ENCODE measurements at regions not wholly inside any gene's neighbourhood (a gene's known extent, or its start where the extent isn't known, plus 50 kb on each side); places are given as distances from the start of the nearest gene placed in this dataset.
"Not testable (repeated sequence)": the region's sequence is repeated elsewhere in the genome, so short reads cannot be mapped to it uniquely, and the experiment has no call there.

DNA sequence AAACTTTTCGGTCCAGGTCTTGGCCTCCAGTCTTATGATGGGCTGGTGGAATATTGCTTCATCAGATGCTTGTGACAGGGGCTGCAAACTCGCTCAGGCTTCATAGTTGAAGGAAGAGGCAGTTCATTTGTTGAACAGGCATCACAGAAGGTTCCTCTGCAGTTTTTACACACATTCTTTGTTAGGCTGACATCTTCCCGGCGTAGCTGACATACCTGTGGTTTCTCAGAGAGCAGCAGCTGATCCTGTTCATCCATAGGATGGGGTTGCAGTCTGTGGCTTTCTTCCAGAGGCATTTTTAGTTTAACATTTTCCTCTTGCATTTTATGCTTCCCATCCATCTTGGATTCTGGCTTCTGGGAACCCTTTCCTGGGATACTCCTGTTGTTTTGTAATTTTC, 1255.2 kb downstream of the EFNA5 start:
- intact Hi-C loops (cut with DNase I), result no loop called here
- no peak for DNase-seq

DNA sequence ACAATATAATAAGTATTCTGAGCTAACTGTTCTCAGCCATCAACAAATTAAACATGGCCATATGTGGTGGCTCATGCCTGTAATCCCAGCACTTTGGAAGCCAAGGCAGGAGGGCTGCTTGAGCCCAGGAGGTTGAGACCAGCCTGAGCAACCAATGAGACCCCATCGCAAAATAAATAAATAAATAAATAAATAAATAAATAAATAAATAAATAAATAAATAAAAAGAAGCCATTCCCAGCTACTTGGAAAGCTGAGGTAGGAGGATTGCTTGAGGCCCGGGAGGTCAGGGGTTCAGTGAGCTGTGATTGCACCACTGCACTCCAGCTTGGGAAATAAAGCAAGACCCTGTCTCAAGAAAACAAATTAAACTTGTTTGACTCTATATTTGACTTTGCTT, 1256.4 kb downstream of the EFNA5 start:
- intact Hi-C loops (cut with DNase I), result no loop called here
- DNase-seq, result no peak

DNA sequence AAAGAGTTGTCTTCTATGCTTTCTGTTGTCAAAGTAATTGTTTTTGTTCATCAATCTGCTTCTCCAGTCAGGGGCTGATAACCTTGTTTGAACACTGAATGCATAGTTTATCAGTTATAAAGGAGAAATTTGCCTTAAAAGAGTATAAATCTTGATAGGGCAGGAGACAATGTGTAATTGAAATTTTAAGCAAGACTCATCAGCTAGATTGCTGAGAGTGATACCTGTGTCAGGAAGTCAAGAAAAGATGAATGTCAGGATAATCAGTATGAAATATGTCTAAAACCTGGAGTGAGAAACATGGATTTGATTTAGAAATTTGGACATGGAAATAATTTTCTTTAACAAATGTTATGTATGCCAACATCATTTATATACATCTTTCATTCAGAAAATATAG, 1258.1 kb downstream of the EFNA5 start:
- no peak for DNase-seq
- intact Hi-C loops (cut with DNase I), result no loop called here

DNA sequence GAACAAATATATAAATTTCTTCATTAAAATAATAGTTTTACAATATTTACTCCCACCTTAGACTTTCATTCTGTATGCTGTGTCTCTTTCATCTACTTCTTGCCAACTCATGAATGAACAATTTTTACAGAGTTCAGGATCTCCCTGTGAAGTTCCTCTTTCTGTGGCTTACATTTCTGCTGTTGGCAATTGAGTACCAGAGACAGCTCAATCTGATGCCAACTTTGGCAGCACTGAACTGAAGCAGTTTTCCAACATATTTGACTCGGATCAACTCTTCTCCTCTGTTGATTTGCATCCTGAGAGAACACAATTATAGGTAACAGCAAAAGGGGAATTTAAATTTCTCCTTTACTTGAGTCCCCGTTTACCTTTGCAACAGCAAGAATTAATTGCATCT, 1262.2 kb downstream of the EFNA5 start:
- intact Hi-C loops (cut with DNase I), result no loop called here
- no peak for DNase-seq

DNA sequence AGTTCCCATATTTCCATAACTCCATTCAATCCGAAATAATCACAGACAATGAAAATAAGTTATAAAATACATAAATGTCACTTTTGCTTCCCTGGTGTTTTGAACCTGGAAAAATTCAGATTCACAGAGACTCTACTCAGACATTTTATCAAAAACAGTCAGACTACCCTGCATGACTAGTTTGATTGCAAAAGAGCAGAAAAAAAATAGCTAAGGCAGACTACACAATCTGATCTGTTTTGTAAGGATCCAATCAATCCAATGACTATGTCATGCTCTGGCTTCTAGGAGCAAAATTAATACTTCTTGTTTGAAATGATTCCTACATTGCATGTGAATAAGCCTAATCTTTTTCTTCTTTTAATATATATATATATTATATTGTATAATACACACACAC, 1262.6 kb downstream of the EFNA5 start:
- intact Hi-C loops (cut with DNase I), result no loop called here

DNA sequence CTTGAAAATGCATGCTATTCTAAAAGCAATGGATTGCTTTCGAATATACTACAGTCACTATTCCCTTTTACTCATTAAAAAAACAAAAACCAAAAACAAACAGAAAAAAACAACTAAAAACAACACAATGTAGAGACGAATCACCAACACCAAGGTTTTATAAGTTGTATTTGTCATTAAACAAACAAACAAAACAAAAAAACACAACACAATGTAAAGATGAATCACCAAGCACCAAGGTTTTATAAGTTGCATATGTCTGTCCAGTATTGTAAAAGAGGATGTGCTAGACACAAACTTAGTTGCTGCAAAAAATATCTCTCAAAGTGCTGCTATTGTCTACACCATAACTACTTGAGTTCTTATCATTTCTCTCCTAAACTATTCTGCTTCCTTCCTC, 1269.2 kb downstream of the EFNA5 start:
- no peak for DNase-seq
- intact Hi-C loops (cut with DNase I), result no loop called here

More for the DNA sequence above, 1262.6 kb downstream of the EFNA5 start:
- no peak for DNase-seq

DNA sequence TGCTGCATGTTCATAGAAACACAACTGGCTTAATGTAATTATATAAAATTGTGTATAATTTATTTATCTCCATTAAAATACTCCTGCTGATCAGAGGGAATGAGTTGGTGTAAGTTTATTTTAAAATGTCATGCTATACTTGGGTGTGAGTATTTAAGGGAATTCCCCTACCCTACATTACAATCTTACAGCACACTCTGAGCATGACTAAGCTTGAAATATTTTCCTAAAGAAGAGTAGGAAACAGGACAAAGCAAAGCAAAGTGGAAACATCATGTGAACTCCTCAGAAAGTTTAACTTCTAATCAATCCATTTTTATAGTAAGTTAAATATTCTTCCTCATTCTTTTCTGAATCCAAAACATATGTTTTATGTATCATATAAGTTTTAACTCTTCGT, 1271.3 kb downstream of the EFNA5 start:
- intact Hi-C loops (cut with DNase I), result no loop called here
- DNase-seq, result no peak

DNA sequence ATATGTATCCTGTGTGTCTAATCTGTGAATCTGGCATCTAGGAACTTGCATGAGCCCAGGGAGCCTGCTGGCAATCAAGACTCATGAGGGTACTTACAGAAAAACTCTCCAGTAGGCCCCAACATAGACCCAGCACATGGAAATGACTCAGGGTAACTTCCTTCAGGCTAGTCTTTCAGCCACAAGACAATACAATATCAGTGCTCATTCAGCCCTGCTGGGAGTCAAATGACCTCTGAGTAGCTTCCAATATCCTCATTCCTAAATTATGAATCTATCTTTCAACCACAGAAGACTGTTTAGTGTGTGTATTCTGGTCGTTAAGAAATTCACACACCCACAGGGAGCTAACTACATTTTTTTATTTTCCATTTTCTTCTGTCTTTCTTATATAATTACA, 1273.0 kb downstream of the EFNA5 start:
- intact Hi-C loops (cut with DNase I), result no loop called here
- no peak for DNase-seq

DNA sequence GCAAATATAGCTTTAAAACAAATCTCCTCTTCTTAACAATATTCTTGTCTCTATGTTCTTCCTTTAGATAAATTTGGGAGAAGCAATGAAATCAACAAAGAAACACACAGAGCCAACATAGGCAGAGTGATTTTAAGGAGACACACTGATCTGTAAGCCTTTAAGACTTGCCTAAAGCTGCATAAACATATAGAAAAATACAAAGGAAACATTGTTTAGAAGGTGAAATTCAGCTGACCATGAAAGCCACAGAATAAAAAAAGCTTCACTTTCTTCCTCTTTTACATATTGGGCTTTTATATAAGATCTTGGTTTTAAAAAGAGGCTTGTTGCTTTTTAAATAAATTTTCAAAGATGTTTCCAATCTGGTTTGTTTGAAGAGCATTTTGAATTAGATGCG, 1277.5 kb downstream of the EFNA5 start:
- intact Hi-C loops (cut with DNase I), result no loop called here

DNA sequence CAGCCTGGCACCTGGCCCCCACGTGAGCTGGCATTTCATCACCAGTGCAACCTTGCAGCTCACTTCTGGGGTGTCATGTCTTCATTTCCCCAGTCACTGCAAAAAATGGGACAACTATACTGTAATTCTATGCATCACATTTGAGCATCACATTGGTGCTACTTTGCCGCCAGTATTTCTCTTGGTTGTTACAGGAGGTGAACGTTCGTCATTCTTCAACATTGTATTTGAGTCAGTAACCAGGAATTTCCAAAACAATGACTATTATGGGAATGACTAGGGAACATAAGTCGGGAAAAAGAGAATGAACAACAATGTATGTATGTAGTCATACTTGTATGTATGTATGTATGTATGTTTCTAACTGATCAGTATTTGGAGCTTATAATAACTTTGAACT, 1278.0 kb downstream of the EFNA5 start:
- intact Hi-C loops (cut with DNase I), result no loop called here
- DNase-seq, result no peak

More for the DNA sequence above, 1277.5 kb downstream of the EFNA5 start:
- DNase-seq, result no peak

DNA sequence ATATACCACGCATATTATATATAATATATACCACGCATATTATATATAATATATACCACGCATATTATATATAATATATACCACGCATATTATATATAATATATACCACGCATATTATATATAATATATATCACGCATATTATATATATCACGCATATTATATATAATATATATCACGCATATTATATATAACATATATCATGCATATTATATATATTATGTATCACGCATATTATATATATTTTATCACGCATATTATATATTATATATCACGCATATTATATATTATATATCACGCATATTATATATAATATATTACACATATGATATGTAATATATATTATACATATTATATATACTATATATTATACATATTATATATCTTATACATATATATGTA, 1283.0 kb downstream of the EFNA5 start:
- DNase-seq; intact Hi-C loops (cut with DNase I): not testable (repeated sequence)

DNA sequence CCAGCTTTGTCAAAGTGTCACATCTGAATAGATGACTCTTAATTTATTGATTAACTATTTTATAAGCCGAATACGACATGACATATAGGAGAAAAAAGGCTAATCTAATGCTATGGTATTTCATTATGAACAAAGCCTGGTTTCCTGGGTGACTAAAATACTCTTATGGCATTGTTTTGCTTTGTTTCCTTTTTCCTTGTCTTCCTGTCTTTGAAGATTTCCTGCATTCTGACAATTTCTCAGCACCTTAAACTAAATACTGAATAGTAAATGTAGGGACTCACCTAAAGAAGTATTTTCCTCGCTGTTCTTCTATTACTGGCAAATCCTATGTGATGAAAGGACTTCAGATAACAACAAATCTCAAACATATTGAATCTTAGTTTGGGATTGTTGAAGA, 1284.5 kb downstream of the EFNA5 start:
- no peak for DNase-seq
- intact Hi-C loops (cut with DNase I), result no loop called here

DNA sequence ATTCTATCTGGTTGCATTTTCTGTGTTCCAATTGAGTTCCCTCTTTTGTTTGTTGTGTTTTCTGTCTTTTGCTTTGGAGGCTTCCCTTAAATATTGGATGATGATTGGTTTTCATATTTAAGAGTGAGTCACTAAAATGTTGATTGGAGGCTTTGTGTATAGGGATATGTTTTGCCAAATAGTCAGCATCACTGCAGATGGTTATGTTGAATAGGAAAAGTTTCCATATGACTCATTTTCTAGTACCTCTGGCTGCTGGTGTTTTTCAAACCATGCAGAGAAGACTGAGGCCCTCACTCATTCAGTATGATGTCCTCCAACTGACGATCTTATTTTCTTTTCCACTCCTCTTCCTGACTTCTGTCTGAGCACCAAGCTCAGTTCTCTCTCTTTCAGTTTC, 1290.0 kb downstream of the EFNA5 start:
- intact Hi-C loops (cut with DNase I), result no loop called here
- no peak for DNase-seq

DNA sequence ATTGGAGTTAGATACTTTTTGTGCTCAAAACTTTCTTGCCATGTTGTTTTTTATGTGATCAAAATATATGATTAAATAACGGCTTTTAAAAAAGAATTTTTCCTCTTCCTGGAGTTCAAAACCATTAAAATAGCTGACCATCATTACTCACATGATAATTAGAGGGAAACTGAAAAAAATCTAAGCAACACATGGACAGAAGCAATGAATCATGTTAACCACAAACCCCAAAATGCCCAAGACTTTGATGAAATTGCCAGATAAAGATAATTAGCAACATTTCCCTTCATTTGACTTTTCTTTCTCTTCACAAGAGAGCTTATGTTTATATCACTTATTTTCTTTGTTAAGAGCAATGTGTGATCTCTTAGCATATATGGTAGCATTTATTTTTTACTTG, 1294.2 kb downstream of the EFNA5 start:
- no peak for DNase-seq
- intact Hi-C loops (cut with DNase I), result no loop called here

DNA sequence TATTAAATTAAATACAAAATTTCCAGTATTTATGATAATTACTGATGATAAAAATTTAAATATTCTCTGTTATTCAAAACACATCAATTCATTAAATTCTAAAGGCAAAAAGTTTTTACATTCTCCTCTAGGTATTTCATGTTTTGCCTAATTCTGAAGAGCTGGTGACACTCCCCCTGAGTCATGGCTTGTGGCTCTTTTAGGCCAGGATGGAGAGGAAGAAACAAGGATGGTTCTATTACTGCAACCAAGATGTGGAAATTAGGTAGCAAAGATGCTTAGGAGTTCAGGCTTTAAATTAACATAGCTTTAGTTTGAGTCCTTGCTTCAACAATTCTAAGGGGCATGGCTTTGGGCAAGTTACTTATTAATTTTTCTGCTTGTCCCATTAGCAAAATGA, 1295.8 kb downstream of the EFNA5 start:
- intact Hi-C loops (cut with DNase I), result no loop called here
- DNase-seq, result no peak

DNA sequence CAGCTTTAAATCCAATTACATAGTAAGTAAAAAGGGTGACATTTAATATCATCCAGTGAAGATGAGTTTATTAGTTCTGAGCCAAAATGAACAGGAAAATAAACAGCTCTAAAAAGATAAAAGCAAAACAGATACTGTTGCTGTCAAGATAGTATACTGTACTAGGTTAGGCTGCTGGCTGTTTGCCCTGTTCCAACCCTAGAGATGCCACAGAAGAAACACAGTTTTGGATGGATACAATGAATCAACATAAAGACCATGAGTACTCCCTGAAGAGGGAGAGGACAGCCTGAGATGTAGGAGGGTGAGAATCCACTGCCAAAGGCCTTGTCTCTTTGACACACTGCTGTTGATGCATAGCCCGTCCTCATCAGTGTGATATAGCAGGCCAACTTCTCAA, 1302.7 kb downstream of the EFNA5 start:
- intact Hi-C loops (cut with DNase I), result no loop called here
- no peak for DNase-seq

DNA sequence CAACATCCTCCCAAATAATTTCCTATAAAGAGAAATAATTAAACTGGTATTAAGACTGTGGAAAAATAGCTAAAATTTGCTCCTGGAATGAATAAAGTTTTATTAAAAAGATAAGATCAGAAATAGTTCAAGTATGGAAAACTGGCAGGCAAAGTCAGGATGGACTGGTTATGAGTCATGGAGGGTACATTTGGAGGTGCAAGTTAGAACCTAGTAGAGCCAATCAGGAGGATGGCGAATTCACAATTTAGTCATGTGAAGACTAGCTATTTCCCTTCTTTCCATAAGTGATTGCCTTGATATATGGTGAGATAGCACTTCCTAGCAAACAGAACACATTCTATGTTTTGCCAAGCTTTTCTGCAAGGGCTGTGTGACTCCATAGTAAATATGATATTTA, 1303.5 kb downstream of the EFNA5 start:
- no peak for DNase-seq
- intact Hi-C loops (cut with DNase I), result no loop called here

DNA sequence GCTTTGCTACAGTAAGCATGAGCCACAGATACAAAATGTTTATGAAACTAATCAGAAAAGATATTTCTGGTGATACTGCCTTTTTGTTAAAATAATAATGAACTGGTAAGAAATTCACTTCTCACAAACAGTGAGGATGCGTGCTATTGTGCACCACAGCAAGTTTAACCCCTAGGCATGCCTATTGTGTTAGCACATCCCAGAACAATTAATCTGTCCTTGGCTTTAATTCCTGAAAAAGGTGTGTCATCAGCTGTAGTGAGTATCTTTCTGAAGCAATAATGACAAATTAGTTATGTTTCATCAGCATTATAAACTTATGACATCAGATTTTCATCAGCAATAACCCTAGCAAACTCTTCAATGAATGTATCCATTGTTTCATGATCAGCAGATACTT, 1307.2 kb downstream of the EFNA5 start:
- no peak for DNase-seq
- intact Hi-C loops (cut with DNase I), result no loop called here

DNA sequence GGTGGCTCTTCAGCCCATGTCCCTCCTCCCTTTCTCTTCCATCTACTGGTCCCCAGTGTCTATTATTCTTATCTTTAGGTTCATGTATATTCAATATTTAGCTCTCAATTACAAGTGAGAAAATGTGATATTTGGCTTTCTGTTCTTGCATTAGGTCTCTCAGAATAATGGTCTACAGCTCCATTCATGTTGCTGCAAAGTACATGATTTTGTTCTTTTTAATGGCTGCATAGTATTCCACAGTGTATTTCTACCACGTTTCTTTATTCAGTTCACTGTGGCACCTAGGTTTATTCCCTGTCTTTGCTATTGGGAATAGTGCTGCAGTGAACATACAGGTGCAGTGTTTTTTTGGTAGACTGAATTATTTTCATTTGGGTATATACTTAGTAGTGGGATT, 1308.8 kb downstream of the EFNA5 start:
- DNase-seq, result no peak
- intact Hi-C loops (cut with DNase I), result no loop called here

DNA sequence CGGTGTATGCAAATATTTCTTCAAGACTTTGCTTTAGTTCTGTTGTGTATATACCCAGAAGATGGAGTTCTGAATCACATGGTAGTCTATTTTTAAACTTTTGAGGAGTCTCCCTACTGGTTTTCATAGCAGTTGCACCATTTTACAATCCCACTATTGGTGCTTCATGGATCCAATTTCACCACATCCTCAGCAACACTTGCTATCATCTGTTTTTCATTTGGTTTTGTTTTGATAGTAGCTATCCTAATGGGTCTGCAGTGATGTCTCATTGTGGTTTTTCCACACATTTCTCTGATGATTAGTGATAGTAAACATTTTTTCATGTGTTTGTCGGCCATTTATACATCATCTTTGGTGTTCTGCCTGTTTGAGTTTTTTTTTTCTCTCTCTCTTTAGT, 1339.3 kb downstream of the EFNA5 start:
- intact Hi-C loops (cut with DNase I), result no loop called here
- DNase-seq, result no peak

DNA sequence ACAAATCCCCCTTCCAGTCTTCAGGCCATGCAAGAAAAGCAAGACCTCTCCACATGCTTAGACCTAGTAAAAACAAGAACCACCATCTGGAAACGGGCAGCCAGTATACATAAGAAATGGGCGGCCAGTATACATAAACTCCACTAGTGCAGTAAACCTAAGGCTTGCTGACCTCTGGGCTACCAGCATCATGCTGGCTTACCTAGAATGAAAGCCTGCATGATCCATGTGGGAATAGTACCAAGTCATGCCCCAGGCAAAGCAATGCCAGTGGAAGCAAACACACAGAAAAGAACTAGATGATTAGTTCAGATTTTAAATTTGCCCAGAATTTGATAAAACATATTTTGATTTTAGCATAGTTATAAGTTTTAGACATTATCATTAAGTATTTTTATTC, 1346.4 kb downstream of the EFNA5 start:
- no peak for DNase-seq
- intact Hi-C loops (cut with DNase I), result no loop called here

DNA sequence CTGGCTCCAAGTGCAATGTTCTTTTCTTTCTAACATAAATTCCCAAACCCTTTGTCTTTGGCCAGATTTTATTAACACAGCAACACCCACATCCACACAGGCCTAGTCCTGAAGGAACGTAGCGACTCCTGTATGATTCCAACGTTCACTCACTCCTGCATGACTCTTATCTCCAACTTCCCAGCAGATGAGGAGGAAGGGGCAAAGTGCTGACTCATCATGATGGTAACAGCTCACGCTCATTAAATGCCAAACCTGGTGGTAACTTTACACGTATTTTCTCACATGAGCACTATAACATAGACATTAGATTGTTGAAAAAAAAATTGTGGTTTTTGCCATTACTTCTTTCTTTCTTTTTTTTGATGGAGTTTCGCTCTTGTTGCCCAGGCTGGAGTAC, 1349.5 kb downstream of the EFNA5 start:
- no peak for DNase-seq
- intact Hi-C loops (cut with DNase I), result no loop called here

DNA sequence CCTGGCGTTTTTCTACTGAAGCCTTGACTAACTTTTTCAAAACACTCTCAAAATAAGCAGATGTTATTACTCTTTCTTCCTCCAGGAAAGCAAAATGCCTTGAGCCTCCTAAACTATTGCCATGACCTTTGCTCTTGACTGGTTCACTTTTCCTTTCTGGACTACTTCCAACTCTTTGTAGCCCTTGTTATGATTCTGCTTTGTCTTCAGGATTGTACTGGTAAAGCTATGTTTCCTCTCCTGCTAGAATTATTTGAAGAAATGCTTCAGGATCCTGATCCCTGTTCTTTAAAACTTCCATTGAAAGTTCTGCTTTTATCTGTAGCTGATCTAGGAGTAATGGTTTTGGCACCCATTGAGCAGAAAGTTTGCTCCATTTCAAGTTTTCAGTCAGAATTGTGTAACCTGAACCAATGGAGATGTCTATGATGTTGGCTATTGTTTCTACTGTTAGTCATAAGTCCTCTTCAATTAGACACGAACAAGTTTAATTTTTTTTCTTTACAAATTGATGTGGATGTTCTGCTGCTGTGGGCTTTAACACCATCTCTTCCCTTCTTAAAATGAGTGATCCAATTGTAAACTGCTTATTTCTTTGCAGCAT, 1356.4 kb downstream of the EFNA5 start:
- DNase-seq, result no peak
- intact Hi-C loops (cut with DNase I), result no loop called here
